Ectodermal cell (in vitro differentiated cells): ENCODE measurements at regions not wholly inside any gene's neighbourhood (a gene's known extent, or its start where the extent isn't known, plus 50 kb on each side); places are given as distances from the start of the nearest gene placed in this dataset.

ENCODE experiments used
- H3K27ac ChIP-seq: 2 replicates; pipeline ENCODE4 v1.7.0; 2013; ENCODE audit warnings: mild to moderate bottlenecking, low read depth, low read length; ENCODE audit not compliant: insufficient read depth, poor library complexity, severe bottlenecking
- H3K27me3 ChIP-seq: 2 replicates; pipeline ENCODE4 v1.7.0; 2013; ENCODE audit warnings: mild to moderate bottlenecking, low read length; ENCODE audit not compliant: insufficient read depth, control insufficient read depth, poor library complexity, severe bottlenecking
- H3K36me3 ChIP-seq: one replicate; pipeline ENCODE4 v1.7.0; 2013; ENCODE audit warnings: low read length; ENCODE audit not compliant: control insufficient read depth, insufficient read depth
- H3K4me1 ChIP-seq: one replicate; pipeline ENCODE4 v1.7.0; 2013; ENCODE audit warnings: low read length; ENCODE audit not compliant: control insufficient read depth, insufficient read depth
- H3K4me3 ChIP-seq: 2 replicates; pipeline ENCODE4 v1.7.0; 2013; ENCODE audit warnings: low read depth, low read length, control low read depth; ENCODE audit not compliant: insufficient read depth
- H3K9me3 ChIP-seq: 2 replicates; pipeline ENCODE4 v1.7.0; 2013; ENCODE audit warnings: mild to moderate bottlenecking, low read length, moderate library complexity; ENCODE audit not compliant: control insufficient read depth
- WGBS, 2 experiments: methylation state at CpG; one replicate each; pipeline ENCODE4 v1.1.7; 2013; ENCODE audit warnings: missing lambda C conversion rate in 2 of 2; 5-methylcytosine and 5-hydroxymethylcytosine counted together

GRCh38 chr7:155999631-156000489 is 187.6 kb upstream of the SHH start:
- no peak overlapping the region for H3K4me3 ChIP-seq
- H3K27me3 ChIP-seq, result no peaks in the 10 kb centered on the region
- no peaks in the 10 kb centered on the region for H3K9me3 ChIP-seq
- no peaks in the 10 kb centered on the region for H3K36me3 ChIP-seq
- WGBS, 2 experiments, result 94% methylated on average over 29 of the region's 29 CpGs
- H3K27ac ChIP-seq, result no peak overlapping the region
- H3K4me1 ChIP-seq, result no peaks in the 10 kb centered on the region

- Histone ChIP-seq H3K36me3 (no peaks in the 10 kb centered on the region), H3K4me3 (no peak overlapping the region), H3K27ac (no peak overlapping the region), H3K4me1 (no peaks in the 10 kb centered on the region), H3K9me3 (no peaks in the 10 kb centered on the region), H3K27me3 (no peaks in the 10 kb centered on the region)
- WGBS, 2 experiments, result 92 to 93% methylated on average over 25 of the region's 25 CpGs
Observed at GRCh38 chr7:155998766-155999630, 186.7 kb upstream of the SHH start.

GRCh38 chr7:155998328-155998691 is 186.0 kb upstream of the SHH start:
- H3K27me3 ChIP-seq, result no peaks in the 10 kb centered on the region
- H3K4me3 ChIP-seq, result no peak overlapping the region
- no peaks in the 10 kb centered on the region for H3K4me1 ChIP-seq
- WGBS, 2 experiments, result 91 to 93% methylated on average over 23 of the region's 23 CpGs
- H3K36me3 ChIP-seq, result no peaks in the 10 kb centered on the region
- no peak overlapping the region for H3K27ac ChIP-seq
- H3K9me3 ChIP-seq, result no peaks in the 10 kb centered on the region

GRCh38 chr7:155997431-155998327 is 185.4 kb upstream of the SHH start:
- Histone ChIP-seq H3K27ac (no peak overlapping the region), H3K4me3 (no peak overlapping the region), H3K36me3 (no peaks in the 10 kb centered on the region), H3K4me1 (no peaks in the 10 kb centered on the region), H3K9me3 (no peaks in the 10 kb centered on the region), H3K27me3 (no peaks in the 10 kb centered on the region)
- 94% methylated on average over 35 of the region's 35 CpGs for WGBS, 2 experiments

- Histone ChIP-seq H3K27me3 (no peaks in the 10 kb centered on the region), H3K36me3 (no peaks in the 10 kb centered on the region), H3K27ac (no peak overlapping the region), H3K4me3 (no peak overlapping the region), H3K9me3 (no peaks in the 10 kb centered on the region), H3K4me1 (no peaks in the 10 kb centered on the region)
- WGBS, 2 experiments, result 91 to 92% methylated on average over 12 of the region's 12 CpGs
Observed at GRCh38 chr7:155996718-155997280, 184.5 kb upstream of the SHH start.

GRCh38 chr7:155995183-155995612 is 182.9 kb upstream of the SHH start:
- WGBS, 2 experiments, result 94 to 95% methylated on average over 11 of the region's 11 CpGs
- no peak overlapping the region for H3K27ac ChIP-seq
- H3K36me3 ChIP-seq, result no peaks in the 10 kb centered on the region
- no peaks in the 10 kb centered on the region for H3K27me3 ChIP-seq
- no peaks in the 10 kb centered on the region for H3K4me1 ChIP-seq
- no peaks in the 10 kb centered on the region for H3K9me3 ChIP-seq
- no peak overlapping the region for H3K4me3 ChIP-seq

- Histone ChIP-seq H3K4me3 (no peak overlapping the region), H3K27me3 (no peaks in the 10 kb centered on the region), H3K27ac (no peak overlapping the region), H3K4me1 (no peaks in the 10 kb centered on the region), H3K36me3 (no peaks in the 10 kb centered on the region), H3K9me3 (no peaks in the 10 kb centered on the region)
- 91 to 92% methylated on average over 6 of the region's 6 CpGs for WGBS, 2 experiments
Observed at GRCh38 chr7:155994279-155994811, 182.1 kb upstream of the SHH start.

GRCh38 chr7:155993420-155994278 is 181.4 kb upstream of the SHH start:
- Histone ChIP-seq H3K36me3 (no peaks in the 10 kb centered on the region), H3K27ac (no peak overlapping the region), H3K4me1 (no peaks in the 10 kb centered on the region), H3K27me3 (no peaks in the 10 kb centered on the region), H3K9me3 (no peaks in the 10 kb centered on the region), H3K4me3 (no peak overlapping the region)
- 93% methylated on average over 25 of the region's 25 CpGs for WGBS, 2 experiments

- Histone ChIP-seq H3K27ac (no peak overlapping the region), H3K36me3 (no peaks in the 10 kb centered on the region), H3K9me3 (no peaks in the 10 kb centered on the region), H3K4me3 (no peak overlapping the region), H3K4me1 (no peaks in the 10 kb centered on the region), H3K27me3 (no peaks in the 10 kb centered on the region)
- WGBS, 2 experiments, result 93% methylated on average over 9 of the region's 9 CpGs
Observed at GRCh38 chr7:155992974-155993373, 180.7 kb upstream of the SHH start.
